H1 (cell line): ENCODE measurements at regions not wholly inside any gene's neighbourhood (a gene's known extent, or its start where the extent isn't known, plus 50 kb on each side); places are given as distances from the start of the nearest gene placed in this dataset.

ENCODE experiments used
- CTCF ChIA-PET: fragments of 300-600 bp; sonication (Branson Sonifier 250); formaldehyde crosslinking; loops from one replicate; lab custom pipeline; 2021; ENCODE audit not compliant: partially characterized antibody; lab: Charles Lee
- POLR2A ChIA-PET: fragments of 300-600 bp; sonication (Branson Sonifier 250); formaldehyde crosslinking; loops from one replicate; lab custom pipeline; 2021; ENCODE audit warnings: inconsistent platforms; ENCODE audit not compliant: partially characterized antibody; lab: Charles Lee
- DNase-seq, 2 experiments: peaks; one replicate each; pipeline versions ENCODE4 v3.0.0 to v3.0.0-alpha.2; 2010 to 2022; ENCODE audit warnings: low spot score in 2 of 2, low read depth in 1 of 2, mixed read lengths in 1 of 2
- FAIRE-seq: peaks from 2 replicates; lab custom pipeline; 2011; peaks lifted over from hg19 to GRCh38; lab: Jason Lieb, UNC
- H2AFZ ChIP-seq: 2 replicates; pipeline ENCODE4 v1.8.1; 2012; ENCODE audit warnings: low read length, inconsistent platforms
- H2AK5ac ChIP-seq: 2 replicates; pipeline ENCODE4 v1.6.1; 2013; ENCODE audit warnings: low read depth, low read length
- H2BK120ac ChIP-seq: replicated peaks from 2 replicates; pipeline ENCODE3; 2013; ENCODE audit warnings: low read depth, low read length, inconsistent platforms
- H2BK12ac ChIP-seq: 2 replicates; pipeline ENCODE4 v1.6.1; 2013; ENCODE audit warnings: low read depth, low read length
- H2BK15ac ChIP-seq: 2 replicates; pipeline ENCODE4 v1.6.1; 2013; ENCODE audit warnings: low read length
- H2BK20ac ChIP-seq: 2 replicates; pipeline ENCODE4 v1.6.1; 2013; ENCODE audit warnings: low read length
- H2BK5ac ChIP-seq: 2 replicates; pipeline ENCODE4 v1.6.1; 2013; ENCODE audit warnings: low read depth, low read length
- H3K14ac ChIP-seq: 2 replicates; pipeline ENCODE4 v1.6.1; 2013; ENCODE audit warnings: inconsistent platforms; ENCODE audit not compliant: insufficient read length
- H3K18ac ChIP-seq: 2 replicates; pipeline ENCODE4 v1.6.1; 2013; ENCODE audit warnings: low read length; ENCODE audit errors: extremely low read depth
- H3K23ac ChIP-seq: 2 replicates; pipeline ENCODE4 v1.6.1; 2013; ENCODE audit warnings: inconsistent platforms; ENCODE audit not compliant: insufficient read length
- H3K23me2 ChIP-seq: 2 replicates; pipeline ENCODE4 v1.6.1; 2013; ENCODE audit warnings: low read depth, low read length
- H3K27ac ChIP-seq: 2 replicates; pipeline ENCODE4 v1.6.1; 2011; ENCODE audit warnings: low read depth, low read length, inconsistent platforms
- H3K27me3 ChIP-seq, 4 experiments: replicated peaks in 1 of 4; 1 replicate in 1 of 4; 2 replicates in 3 of 4; pipeline versions ENCODE4 v1.6.1 to v1.8.1; 2011 to 2013; ENCODE audit warnings: low read length in 3 of 4, mild to moderate bottlenecking in 3 of 4, inconsistent platforms in 2 of 4, mixed read lengths in 2 of 4, moderate library complexity in 1 of 4; ENCODE audit not compliant: control insufficient read depth in 3 of 4, insufficient read depth in 3 of 4; ENCODE audit errors: extremely low read depth in 1 of 4
- H3K36me3 ChIP-seq, 4 experiments: 2 replicates each; pipeline versions ENCODE4 v1.6.1 to v1.8.1; 2011 to 2013; ENCODE audit warnings: mild to moderate bottlenecking in 4 of 4, low read length in 3 of 4, moderate library complexity in 2 of 4, control low read depth in 1 of 4, inconsistent platforms in 1 of 4; ENCODE audit not compliant: insufficient read depth in 4 of 4, control insufficient read depth in 2 of 4
- H3K4ac ChIP-seq: replicated peaks from 2 replicates; pipeline ENCODE3; 2013; ENCODE audit warnings: low read length, low read depth, mixed read lengths, inconsistent platforms; ENCODE audit not compliant: insufficient read length
- H3K4me1 ChIP-seq, 4 experiments: replicated peaks in 1 of 4; 1 replicate in 1 of 4; 2 replicates in 3 of 4; pipeline versions ENCODE4 v1.6.1 to v1.8.1; 2011 to 2013; ENCODE audit warnings: low read length in 3 of 4, inconsistent platforms in 2 of 4, mixed read lengths in 1 of 4; ENCODE audit not compliant: insufficient read depth in 4 of 4, control insufficient read depth in 3 of 4
- H3K4me2 ChIP-seq, 2 experiments: 2 replicates each; pipeline versions ENCODE4 v1.6.1 to v1.8.1; 2011 to 2013; ENCODE audit warnings: low read depth in 2 of 2, low read length in 2 of 2, control low read depth in 1 of 2, inconsistent platforms in 1 of 2, mild to moderate bottlenecking in 1 of 2; ENCODE audit not compliant: insufficient read depth in 1 of 2
- H3K4me3 ChIP-seq, 4 experiments: fragments of 200-600, 300-600 bp in 1 of 4; sonication (generic), shearing (Covaris generic), sonication (Bioruptor Twin) in 1 of 4; 2 replicates each; pipeline versions ENCODE4 v1.5.1 to v1.8.1; 2011 to 2016; ENCODE audit warnings: low read length in 4 of 4, low read depth in 3 of 4, control low read depth in 2 of 4, inconsistent platforms in 2 of 4, mild to moderate bottlenecking in 2 of 4, mixed read lengths in 1 of 4, moderate library complexity in 1 of 4; ENCODE audit not compliant: insufficient read depth in 2 of 4; ENCODE audit errors: extremely low read depth in 1 of 4
- H3K56ac ChIP-seq: replicated peaks from 2 replicates; pipeline ENCODE3; 2013; ENCODE audit warnings: low read depth, mild to moderate bottlenecking, mixed read lengths, low read length, inconsistent platforms; ENCODE audit not compliant: insufficient read length
- H3K79me1 ChIP-seq: 2 replicates; pipeline ENCODE4 v1.6.1; 2013; ENCODE audit warnings: low read depth, low read length, control low read depth
- H3K79me2 ChIP-seq, 2 experiments: 2 replicates each; pipeline versions ENCODE4 v1.6.1 to v1.8.1; 2012 to 2013; ENCODE audit warnings: low read length in 2 of 2, mild to moderate bottlenecking in 2 of 2, inconsistent platforms in 1 of 2; ENCODE audit not compliant: insufficient read depth in 2 of 2, control insufficient read depth in 1 of 2
- H3K9ac ChIP-seq, 4 experiments: replicated peaks in 1 of 4; 1 replicate in 1 of 4; 2 replicates in 3 of 4; pipeline versions ENCODE4 v1.6.1 to v1.8.1; 2011 to 2013; ENCODE audit warnings: low read depth in 3 of 4, low read length in 3 of 4, control low read depth in 2 of 4, mild to moderate bottlenecking in 2 of 4, moderate library complexity in 2 of 4, inconsistent platforms in 1 of 4; ENCODE audit errors: extremely low read depth in 1 of 4
- H3K9me3 ChIP-seq, 2 experiments: 2 replicates each; pipeline versions ENCODE4 v1.6.1 to v1.8.1; 2012 to 2013; ENCODE audit warnings: mild to moderate bottlenecking in 2 of 2, moderate library complexity in 2 of 2, control low read depth in 1 of 2, inconsistent platforms in 1 of 2, low read depth in 1 of 2, low read length in 1 of 2, mixed read lengths in 1 of 2; ENCODE audit not compliant: insufficient read depth in 2 of 2
- H4K20me1 ChIP-seq, 2 experiments: replicated peaks in 1 of 2; 2 replicates each; pipeline versions ENCODE3 to v1.8.1; 2011 to 2013; ENCODE audit warnings: inconsistent platforms in 2 of 2, low read length in 2 of 2, mild to moderate bottlenecking in 1 of 2; ENCODE audit not compliant: insufficient read depth in 2 of 2, control insufficient read depth in 1 of 2
- H4K5ac ChIP-seq: 2 replicates; pipeline ENCODE4 v1.6.1; 2013; ENCODE audit warnings: low read length, low read depth, mixed read lengths, inconsistent platforms; ENCODE audit not compliant: insufficient read length
- H4K8ac ChIP-seq: 2 replicates; pipeline ENCODE4 v1.8.0; 2013; ENCODE audit warnings: mild to moderate bottlenecking, moderate library complexity, low read length, inconsistent platforms; ENCODE audit not compliant: insufficient read depth; ENCODE audit errors: extremely low read depth
- H4K91ac ChIP-seq: replicated peaks from 2 replicates; pipeline ENCODE3; 2013; ENCODE audit warnings: low read length, mixed read lengths, inconsistent platforms; ENCODE audit not compliant: insufficient read length
- ASH2L ChIP-seq: fragments of 200-600, 300-600 bp; sonication (generic); IDR thresholded peaks from one replicate; pipeline ENCODE4 v1.7.1; 2017; ENCODE audit warnings: low read length
- BACH1 ChIP-seq: IDR thresholded peaks from 2 replicates; pipeline ENCODE4 v1.6.1; 2012; ENCODE audit warnings: low read length, improper control_type of control experiment
- CBX8 ChIP-seq: fragments of 300-800, 300-1000 bp; sonication (generic); IDR thresholded peaks from 2 replicates; pipeline ENCODE4 v1.7.1; 2016; ENCODE audit warnings: low read depth, low read length, borderline replicate concordance
- CEBPB ChIP-seq: IDR thresholded peaks from 2 replicates; pipeline ENCODE4 v1.6.1; 2012; ENCODE audit warnings: low read depth, low read length
- CHD1 ChIP-seq: IDR thresholded peaks from 2 replicates; pipeline ENCODE4 v1.6.1; 2012; ENCODE audit warnings: low read depth, low read length, improper control_type of control experiment
- CHD2 ChIP-seq: IDR thresholded peaks from 2 replicates; pipeline ENCODE4 v1.6.1; 2012; ENCODE audit warnings: low read length, improper control_type of control experiment
- CTBP2 ChIP-seq: IDR thresholded peaks from 2 replicates; pipeline ENCODE4 v1.7.0; 2011; ENCODE audit warnings: borderline replicate concordance, mild to moderate bottlenecking, moderate library complexity, mixed read lengths, low read length; ENCODE audit not compliant: insufficient read depth, insufficient read length
- E2F6 ChIP-seq: IDR thresholded peaks from 2 replicates; pipeline ENCODE4 v1.6.1; 2012; ENCODE audit warnings: inconsistent platforms
- EGR1 ChIP-seq: IDR thresholded peaks from 2 replicates; pipeline ENCODE4 v1.6.1; 2011; ENCODE audit warnings: low read depth, low read length, borderline replicate concordance
- NANOG ChIP-seq: IDR thresholded peaks from 2 replicates; pipeline ENCODE4 v1.6.1; 2011; ENCODE audit warnings: low read length, low read depth, mild to moderate bottlenecking, inconsistent platforms; ENCODE audit not compliant: insufficient read depth, poor library complexity, severe bottlenecking
- NRF1 ChIP-seq: IDR thresholded peaks from 2 replicates; pipeline ENCODE4 v1.6.1; 2011; ENCODE audit warnings: mild to moderate bottlenecking, low read depth, low read length, improper control_type of control experiment
- POLR2AphosphoS5 ChIP-seq: IDR thresholded peaks from 2 replicates; pipeline ENCODE4 v1.6.1; 2011; ENCODE audit warnings: low read depth, low read length
- RXRA ChIP-seq: IDR thresholded peaks from 2 replicates; pipeline ENCODE4 v1.6.1; 2011; ENCODE audit warnings: low read depth, mild to moderate bottlenecking, low read length, moderate library complexity; ENCODE audit not compliant: insufficient read depth
- SIN3A ChIP-seq, 2 experiments: IDR thresholded peaks in 1 of 2; conservative IDR thresholded peaks in 1 of 2; 2 replicates each; pipeline ENCODE4 v1.6.1; 2011 to 2012; ENCODE audit warnings: low read length in 2 of 2, improper control_type of control experiment in 1 of 2, low read depth in 1 of 2, mild to moderate bottlenecking in 1 of 2
- WGBS, 2 experiments: shearing (Covaris generic) in 1 of 2; methylation state at CpG; one replicate each; pipeline versions ENCODE4 v1.1.6 to v1.1.7; 2013 to 2015; ENCODE audit warnings: low lambda C conversion rate in 2 of 2, mixed read lengths in 2 of 2, inconsistent platforms in 1 of 2, low coverage in 1 of 2, missing lambda C conversion rate in 1 of 2; ENCODE audit not compliant: insufficient replicate concordance in 2 of 2, insufficient coverage in 1 of 2, insufficient read length in 1 of 2; ENCODE audit errors: extremely low coverage in 1 of 2, missing lambda C conversion rate in 1 of 2; 5-methylcytosine and 5-hydroxymethylcytosine counted together

GRCh38 chr16:9677301-9677653 is 505.0 kb downstream of the GRIN2A start:
- H3K9me3 ChIP-seq, result no peaks in the 10 kb centered on the region
- H3K23me2 ChIP-seq, result peaks cover 4% of the 10 kb centered on the region; the same call in 1 of the 2 replicates
- H3K14ac ChIP-seq, result no peak overlapping the region
- no peak overlapping the region for H4K8ac ChIP-seq
- H3K27ac ChIP-seq, result peak overlapping the region; percentile 79; the same call in 1 of the 2 replicates
- H3K4me3 ChIP-seq, result peak overlapping the region in 1 of 4 experiments; percentile 30; a peak in 1 of 8 replicates
- peak overlapping the region; percentile 66 for H4K5ac ChIP-seq
- H2BK15ac ChIP-seq, result no peak overlapping the region
- ChIA-PET CTCF (no interaction called here), POLR2A (no interaction called here)
- H3K4me1 ChIP-seq, result peaks cover 3 to 31% (median 22%) of the 10 kb centered on the region in 4 experiments; a peak in 6 of 7 replicates
- FAIRE-seq, result no peak
- H4K20me1 ChIP-seq, result no peaks in the 10 kb centered on the region
- H3K79me2 ChIP-seq, result peaks cover 5 to 51% of the 10 kb centered on the region in 2 experiments; a peak in 3 of 4 replicates
- peak overlapping the region; percentile 100 for H2BK120ac ChIP-seq
- H2BK12ac ChIP-seq, result no peak overlapping the region
- H3K9ac ChIP-seq, result 0 out of 7 replicates have a peak overlapping the region, but pooled peaks of 1 of the 4 experiments have one; percentile 67
- peak overlapping the region; percentile 94; the same call in 1 of the 2 replicates for H2BK5ac ChIP-seq
- H2AFZ ChIP-seq, result no peak overlapping the region
- H3K18ac ChIP-seq, result peak overlapping the region; percentile 75
- H3K27me3 ChIP-seq, result no peaks in the 10 kb centered on the region
- peaks cover 3% of the 10 kb centered on the region; the same call in 1 of the 2 replicates for H3K79me1 ChIP-seq
- 21% methylated on average over 3 of the region's 3 CpGs; no CpG with 5 or more reads in 1 of the 2 experiments for WGBS, 2 experiments
- no peak overlapping the region for H2BK20ac ChIP-seq
- H3K23ac ChIP-seq, result no peak overlapping the region
- peak overlapping the region; percentile 98 for H4K91ac ChIP-seq
- no peak for DNase-seq
- H2AK5ac ChIP-seq, result no peak overlapping the region; the same call in 1 of the 2 replicates
- H3K36me3 ChIP-seq, result peaks cover 0 to 7% (median 0%) of the 10 kb centered on the region in 4 experiments; a peak in 1 of 8 replicates
- H3K4me2 ChIP-seq, result peak overlapping the region; percentile 52 to 60
- peak overlapping the region; percentile 89 for H3K4ac ChIP-seq
- peak overlapping the region; percentile 74 for H3K56ac ChIP-seq
- TF ChIP-seq CTBP2 (no peak), EGR1 (no peak), CHD1 (no peak), RXRA (no peak), NANOG (no peak), POLR2AphosphoS5 (no peak), CEBPB (no peak), NRF1 (no peak), ASH2L (no peak), SIN3A (conservative IDR thresholded peaks at IDR 0.05 in 1 of 2, IDR thresholded peaks at IDR 0.05 in 1 of 2; ENCODE audit: low read depth in 1 of 2, low read length in 2 of 2) (no peak), E2F6 (no peak), CHD2 (no peak), BACH1 (no peak), CBX8 (no peak)
